Ectodermal cell (in vitro differentiated cells): ENCODE measurements at regions not wholly inside any gene's neighbourhood (a gene's known extent, or its start where the extent isn't known, plus 50 kb on each side); places are given as distances from the start of the nearest gene placed in this dataset.

Experiments
- H3K27ac ChIP-seq: 2 replicates; pipeline ENCODE4 v1.7.0; 2013; ENCODE audit warnings: mild to moderate bottlenecking, low read depth, low read length; ENCODE audit not compliant: insufficient read depth, poor library complexity, severe bottlenecking
- H3K27me3 ChIP-seq: 2 replicates; pipeline ENCODE4 v1.7.0; 2013; ENCODE audit warnings: mild to moderate bottlenecking, low read length; ENCODE audit not compliant: insufficient read depth, control insufficient read depth, poor library complexity, severe bottlenecking
- H3K36me3 ChIP-seq: one replicate; pipeline ENCODE4 v1.7.0; 2013; ENCODE audit warnings: low read length; ENCODE audit not compliant: control insufficient read depth, insufficient read depth
- H3K4me1 ChIP-seq: one replicate; pipeline ENCODE4 v1.7.0; 2013; ENCODE audit warnings: low read length; ENCODE audit not compliant: control insufficient read depth, insufficient read depth
- H3K4me3 ChIP-seq: 2 replicates; pipeline ENCODE4 v1.7.0; 2013; ENCODE audit warnings: low read depth, low read length, control low read depth; ENCODE audit not compliant: insufficient read depth
- H3K9me3 ChIP-seq: 2 replicates; pipeline ENCODE4 v1.7.0; 2013; ENCODE audit warnings: mild to moderate bottlenecking, low read length, moderate library complexity; ENCODE audit not compliant: control insufficient read depth
- WGBS, 2 experiments: methylation state at CpG; one replicate each; pipeline ENCODE4 v1.1.7; 2013; ENCODE audit warnings: missing lambda C conversion rate in 2 of 2; 5-methylcytosine and 5-hydroxymethylcytosine counted together

- Histone ChIP-seq H3K36me3 (no peaks in the 10 kb centered on the region), H3K9me3 (peaks cover 11% of the 10 kb centered on the region), H3K27ac (no peak overlapping the region), H3K27me3 (no peaks in the 10 kb centered on the region), H3K4me3 (no peak overlapping the region), H3K4me1 (no peaks in the 10 kb centered on the region)
- 75 to 93% methylated on average over 3 to 4 of the region's 4 CpGs for WGBS, 2 experiments
Observed at GRCh38 chr12:127175361-127175760, 1091.6 kb upstream of the TMEM132C start.

GRCh38 chr12:127176804-127177203 lies 1090.2 kb upstream of the TMEM132C start:
- Histone ChIP-seq H3K9me3 (peaks cover 11% of the 10 kb centered on the region), H3K36me3 (no peaks in the 10 kb centered on the region), H3K4me1 (no peaks in the 10 kb centered on the region), H3K4me3 (no peak overlapping the region), H3K27me3 (no peaks in the 10 kb centered on the region), H3K27ac (no peak overlapping the region)
- WGBS, 2 experiments = 91 to 94% methylated on average over 3 of the region's 4 CpGs

DNA sequence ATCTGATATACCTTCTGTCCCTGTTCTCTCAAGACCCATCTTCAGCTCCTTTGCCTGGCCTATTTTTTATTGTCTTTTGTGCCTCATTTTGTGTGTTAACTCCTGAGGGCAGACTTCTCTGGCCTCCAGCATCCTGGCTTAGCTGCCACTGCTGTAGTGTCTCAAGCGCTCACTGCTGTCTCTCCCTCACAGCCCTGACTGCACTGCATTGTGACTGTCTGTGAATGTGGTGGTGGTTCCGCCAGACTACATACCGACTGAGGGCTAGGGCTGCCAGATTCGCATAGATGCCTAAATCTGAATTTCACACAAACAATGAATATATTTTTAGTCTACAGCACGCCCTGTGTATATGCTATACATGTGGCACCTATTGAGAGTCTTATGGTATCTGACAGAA lies 1088.9 kb upstream of the TMEM132C start:
- no peak overlapping the region for H3K4me3 ChIP-seq
- 84 to 93% methylated on average over 5 of the region's 5 CpGs for WGBS, 2 experiments

GRCh38 chr12:127178463-127178862 lies 1088.5 kb upstream of the TMEM132C start:
- Histone ChIP-seq H3K4me1 (no peaks in the 10 kb centered on the region), H3K4me3 (no peak overlapping the region), H3K27ac (no peak overlapping the region), H3K27me3 (no peaks in the 10 kb centered on the region), H3K36me3 (no peaks in the 10 kb centered on the region), H3K9me3 (peaks cover 11% of the 10 kb centered on the region)
- 93 to 100% methylated on average over 1 of the region's 1 CpG for WGBS, 2 experiments

More for the DNA sequence above, 1088.9 kb upstream of the TMEM132C start:
- Histone ChIP-seq H3K36me3 (no peaks in the 10 kb centered on the region), H3K27me3 (no peaks in the 10 kb centered on the region), H3K4me1 (no peaks in the 10 kb centered on the region), H3K9me3 (peaks cover 11% of the 10 kb centered on the region), H3K27ac (no peak overlapping the region)

DNA sequence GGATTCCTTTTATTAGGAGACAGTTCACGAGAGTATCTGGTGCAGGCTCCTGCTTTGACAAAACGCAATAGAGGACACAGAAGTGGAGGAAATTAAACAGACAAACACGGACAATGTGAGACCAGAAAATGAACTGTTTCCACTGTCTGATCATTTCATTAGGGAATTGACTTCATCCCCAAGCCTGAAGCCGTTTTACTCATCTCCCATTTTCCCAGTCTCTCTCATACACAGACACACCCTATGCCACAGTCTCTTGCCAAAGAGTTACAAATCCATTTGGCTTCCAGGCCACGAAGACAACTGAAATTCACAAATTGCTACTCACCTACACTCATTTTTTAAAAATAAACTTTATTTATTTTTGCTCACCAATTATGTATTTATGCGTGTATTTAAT lies 1087.8 kb upstream of the TMEM132C start:
- 90 to 91% methylated on average over 5 of the region's 6 CpGs for WGBS, 2 experiments

DNA sequence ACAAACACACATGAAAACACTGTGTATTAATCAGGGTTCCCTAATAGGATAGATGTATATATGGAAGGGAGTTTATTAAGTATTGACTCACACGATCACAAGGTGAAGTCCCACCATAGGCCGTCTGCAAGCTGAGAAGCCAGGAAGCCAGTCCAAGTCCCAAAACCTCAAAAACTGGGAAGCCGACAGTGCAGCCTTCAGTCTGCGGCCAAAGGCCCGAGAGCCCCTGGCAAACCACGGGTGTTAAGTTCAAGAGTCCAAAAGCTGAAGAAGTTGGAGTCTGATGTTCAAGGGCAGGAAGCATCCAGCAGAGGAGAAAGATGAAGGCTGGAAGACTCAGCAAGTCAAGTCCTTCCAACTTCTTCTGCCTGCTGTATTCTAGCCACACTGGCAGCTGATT lies 1085.0 kb upstream of the TMEM132C start:
- Histone ChIP-seq H3K9me3 (peaks cover 11% of the 10 kb centered on the region), H3K4me3 (no peak overlapping the region), H3K27ac (no peak overlapping the region), H3K27me3 (no peaks in the 10 kb centered on the region), H3K36me3 (no peaks in the 10 kb centered on the region), H3K4me1 (no peaks in the 10 kb centered on the region)
- 95 to 98% methylated on average over 6 of the region's 6 CpGs for WGBS, 2 experiments

More for the DNA sequence above, 1087.8 kb upstream of the TMEM132C start:
- H3K27me3 ChIP-seq = no peaks in the 10 kb centered on the region
- no peaks in the 10 kb centered on the region for H3K36me3 ChIP-seq
- no peaks in the 10 kb centered on the region for H3K4me1 ChIP-seq
- no peak overlapping the region for H3K27ac ChIP-seq
- peaks cover 11% of the 10 kb centered on the region for H3K9me3 ChIP-seq
- no peak overlapping the region for H3K4me3 ChIP-seq

DNA sequence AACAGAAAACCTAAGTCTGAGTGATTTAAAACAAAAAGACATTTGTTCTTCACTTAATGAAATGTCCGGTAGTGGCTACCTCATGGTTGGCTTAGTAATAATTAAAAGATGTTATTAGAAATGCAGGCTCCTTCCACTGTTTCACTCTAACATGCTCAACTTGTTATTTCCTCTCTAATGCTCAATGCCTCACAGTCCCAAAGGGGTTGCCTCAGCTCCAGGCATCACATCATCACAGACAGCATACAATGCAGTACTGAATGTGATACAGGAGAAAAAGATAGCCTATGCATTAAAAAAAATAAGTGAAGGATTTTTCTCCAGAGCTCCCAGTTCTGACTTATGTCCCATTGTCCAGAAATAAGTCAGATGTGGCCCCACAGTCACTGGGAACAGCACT lies 1077.0 kb upstream of the TMEM132C start:
- Histone ChIP-seq H3K4me1 (no peaks in the 10 kb centered on the region), H3K27me3 (no peaks in the 10 kb centered on the region), H3K36me3 (no peaks in the 10 kb centered on the region), H3K27ac (no peak overlapping the region), H3K4me3 (no peak overlapping the region), H3K9me3 (no peaks in the 10 kb centered on the region)
- WGBS, 2 experiments = 100% methylated on average over 1 of the region's 1 CpG

GRCh38 chr12:127191129-127191528 lies 1075.8 kb upstream of the TMEM132C start:
- Histone ChIP-seq H3K27me3 (no peaks in the 10 kb centered on the region), H3K4me1 (no peaks in the 10 kb centered on the region), H3K9me3 (no peaks in the 10 kb centered on the region), H3K36me3 (no peaks in the 10 kb centered on the region), H3K27ac (no peak overlapping the region), H3K4me3 (no peak overlapping the region)
- WGBS, 2 experiments = 89 to 90% methylated on average over 2 of the region's 2 CpGs

DNA sequence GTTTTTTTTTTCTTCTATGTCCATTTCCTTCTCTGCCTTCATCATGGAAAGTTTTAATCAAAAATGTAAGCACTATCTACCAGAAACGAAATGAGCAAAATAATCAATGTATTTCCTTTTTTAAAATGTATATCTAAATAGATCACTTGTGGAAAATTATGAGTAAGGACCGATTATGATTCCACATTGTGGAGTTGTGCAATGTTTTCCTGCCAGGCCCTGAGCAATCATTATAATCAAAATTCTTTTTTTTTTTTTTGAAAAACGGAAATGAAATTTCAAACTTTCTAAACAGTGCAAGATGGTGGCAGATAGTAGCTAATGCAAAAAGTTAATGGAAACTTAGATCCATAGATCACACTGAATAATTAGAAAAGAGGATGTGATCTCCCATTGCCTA lies 1074.6 kb upstream of the TMEM132C start:
- no peak overlapping the region for H3K27ac ChIP-seq

GRCh38 chr12:127193341-127193740 lies 1073.6 kb upstream of the TMEM132C start:
- no peaks in the 10 kb centered on the region for H3K36me3 ChIP-seq

More for the DNA sequence above, 1074.6 kb upstream of the TMEM132C start:
- H3K4me1 ChIP-seq = no peaks in the 10 kb centered on the region
- H3K36me3 ChIP-seq = no peaks in the 10 kb centered on the region
- H3K27me3 ChIP-seq = no peaks in the 10 kb centered on the region
- no peak overlapping the region for H3K4me3 ChIP-seq
- no peaks in the 10 kb centered on the region for H3K9me3 ChIP-seq
- 100% methylated on average over 2 of the region's 3 CpGs; no CpG with 5 or more reads in 1 of the 2 experiments for WGBS, 2 experiments

GRCh38 chr12:127194176-127194575 lies 1072.8 kb upstream of the TMEM132C start:
- 88 to 98% methylated on average over 3 of the region's 3 CpGs for WGBS, 2 experiments
- no peaks in the 10 kb centered on the region for H3K4me1 ChIP-seq
- H3K4me3 ChIP-seq = no peak overlapping the region
- no peak overlapping the region for H3K27ac ChIP-seq
- H3K27me3 ChIP-seq = no peaks in the 10 kb centered on the region
- no peaks in the 10 kb centered on the region for H3K9me3 ChIP-seq
- no peaks in the 10 kb centered on the region for H3K36me3 ChIP-seq

More at GRCh38 chr12:127193341-127193740, 1073.6 kb upstream of the TMEM132C start:
- Histone ChIP-seq H3K9me3 (no peaks in the 10 kb centered on the region), H3K27ac (no peak overlapping the region), H3K4me1 (no peaks in the 10 kb centered on the region), H3K4me3 (no peak overlapping the region), H3K27me3 (no peaks in the 10 kb centered on the region)
- WGBS, 2 experiments = 96 to 100% methylated on average over 2 of the region's 2 CpGs
